Fibroblast of gingiva (primary cell): ENCODE measurements at regions not wholly inside any gene's neighbourhood (a gene's known extent, or its start where the extent isn't known, plus 50 kb on each side); places are given as distances from the start of the nearest gene placed in this dataset.
"Not testable (repeated sequence)": the region's sequence is repeated elsewhere in the genome, so short reads cannot be mapped to it uniquely, and the experiment has no call there.

Experiments used
- DNase-seq: peaks from one replicate; pipeline ENCODE4 v3.0.0-alpha.2; 2011; ENCODE audit warnings: low read depth

- DNase-seq = not testable (repeated sequence)
Observed at GRCh38 chr6:85750146-85750545, 107.5 kb upstream of the SYNCRIP start.

- DNase-seq = no peak
Observed at GRCh38 chr6:85749236-85749635, 106.5 kb upstream of the SYNCRIP start.

- DNase-seq = peak; percentile 76
Observed at GRCh38 chr6:85747666-85748065, 105.0 kb upstream of the SYNCRIP start.

- peak; percentile 72 for DNase-seq
Observed at GRCh38 chr6:85747093-85747492, 104.4 kb upstream of the SYNCRIP start.

GRCh38 chr6:85744433-85744970 lies 101.8 kb upstream of the SYNCRIP start:
- DNase-seq = no peak

GRCh38 chr6:85726206-85726605 lies 83.5 kb upstream of the SYNCRIP start:
- no peak for DNase-seq

GRCh38 chr6:85715797-85716196 lies 73.1 kb upstream of the SYNCRIP start:
- DNase-seq = no peak

- DNase-seq = peak; percentile 44
Observed at GRCh38 chr6:85714893-85715530, 72.3 kb upstream of the SYNCRIP start.

- DNase-seq = no peak
Observed at GRCh38 chr6:85712346-85712745, 69.7 kb upstream of the SYNCRIP start.

GRCh38 chr6:85707515-85708145 lies 64.9 kb upstream of the SYNCRIP start:
- not testable (repeated sequence) for DNase-seq

GRCh38 chr6:85706272-85706671 lies 63.6 kb upstream of the SYNCRIP start:
- DNase-seq = no peak

GRCh38 chr6:85705220-85705619 lies 62.5 kb upstream of the SYNCRIP start:
- DNase-seq = no peak

GRCh38 chr6:85703406-85703805 lies 60.7 kb upstream of the SYNCRIP start:
- DNase-seq = no peak
